IMR-90 (cell line): ENCODE measurements at regions not wholly inside any gene's neighbourhood (a gene's known extent, or its start where the extent isn't known, plus 50 kb on each side); places are given as distances from the start of the nearest gene placed in this dataset.

ENCODE experiments used
- ATAC-seq: fragments of 200-7000 bp; cut with Tn5 transposase; 2 replicates; pipeline ENCODE4 v1.9.1; 2020; ENCODE audit warnings: low read depth, mild to moderate bottlenecking, moderate library complexity
- BruUV-seq: library from RNA; stranded (reverse); fragments of 400-500 nt; replicated peaks from 2 replicates; lab custom pipeline; 2021; lab: Mats Ljungman, UMichigan
- CTCF ChIA-PET: fragments of 300-600 bp; formaldehyde crosslinking; extraction: SDS; loops from one replicate; lab custom pipeline; 2021; ENCODE audit warnings: antibody characterized with exemption; lab: Yijun Ruan, JAX
- POLR2A ChIA-PET: fragments of 300-600 bp; sonication (Branson Sonifier 250); formaldehyde crosslinking; loops from one replicate; lab custom pipeline; 2022; ENCODE audit warnings: antibody characterized with exemption; ENCODE audit not compliant: unreplicated experiment; lab: Charles Lee
- DNase-seq: peaks from one replicate; pipeline ENCODE4 v3.0.0; 2013
- H2AFZ ChIP-seq: replicated peaks from 2 replicates; pipeline ENCODE3; 2013; ENCODE audit warnings: low read length, mild to moderate bottlenecking; ENCODE audit not compliant: poor library complexity
- H2AK5ac ChIP-seq: 2 replicates; pipeline ENCODE4 v1.6.1; 2013; ENCODE audit warnings: low read depth, low read length, inconsistent platforms
- H2AK9ac ChIP-seq: replicated peaks from 2 replicates; pipeline ENCODE3; 2013; ENCODE audit warnings: mild to moderate bottlenecking, low read depth, low read length, moderate library complexity; ENCODE audit not compliant: poor library complexity
- H2BK120ac ChIP-seq: 2 replicates; pipeline ENCODE4 v1.6.1; 2013; ENCODE audit warnings: low read depth, low read length, inconsistent platforms
- H2BK15ac ChIP-seq: 3 replicates; pipeline ENCODE4 v1.6.1; 2013; ENCODE audit warnings: low read depth, low read length, inconsistent platforms
- H2BK20ac ChIP-seq: 2 replicates; pipeline ENCODE4 v1.6.1; 2013; ENCODE audit warnings: low read depth, mild to moderate bottlenecking, inconsistent platforms, low read length, moderate library complexity
- H2BK5ac ChIP-seq: 2 replicates; pipeline ENCODE4 v1.6.1; 2013; ENCODE audit warnings: mild to moderate bottlenecking, low read depth, low read length, inconsistent platforms; ENCODE audit not compliant: poor library complexity, severe bottlenecking
- H3K14ac ChIP-seq: replicated peaks from 2 replicates; pipeline ENCODE4 v1.6.1; 2013; ENCODE audit warnings: low read depth, low read length, inconsistent platforms
- H3K18ac ChIP-seq: 2 replicates; pipeline ENCODE4 v1.6.1; 2013; ENCODE audit warnings: low read depth, low read length, control low read depth
- H3K23ac ChIP-seq: 2 replicates; pipeline ENCODE4 v1.6.1; 2013; ENCODE audit warnings: low read depth, low read length, inconsistent platforms
- H3K27ac ChIP-seq: 2 replicates; pipeline ENCODE4 v1.5.1; 2013; ENCODE audit warnings: mild to moderate bottlenecking, control low read depth, low read length; ENCODE audit not compliant: insufficient read depth
- H3K27me3 ChIP-seq: 2 replicates; pipeline ENCODE4 v1.6.1; 2013; ENCODE audit warnings: low read length; ENCODE audit not compliant: control insufficient read depth, insufficient read depth
- H3K36me3 ChIP-seq: 2 replicates; pipeline ENCODE4 v1.6.1; 2013; ENCODE audit warnings: low read length, mixed read lengths; ENCODE audit not compliant: control insufficient read depth, insufficient read depth
- H3K4ac ChIP-seq: 2 replicates; pipeline ENCODE4 v1.6.1; 2013; ENCODE audit warnings: low read depth, low read length, inconsistent platforms
- H3K4me1 ChIP-seq: 2 replicates; pipeline ENCODE4 v1.6.1; 2013; ENCODE audit warnings: low read length, mixed read lengths; ENCODE audit not compliant: control insufficient read depth, insufficient read depth
- H3K4me2 ChIP-seq: 2 replicates; pipeline ENCODE4 v1.6.1; 2013; ENCODE audit warnings: low read depth, mild to moderate bottlenecking, control low read depth, low read length, moderate library complexity
- H3K4me3 ChIP-seq: 2 replicates; pipeline ENCODE4 v1.5.1; 2013; ENCODE audit warnings: low read depth, mild to moderate bottlenecking, control low read depth, low read length, moderate library complexity; ENCODE audit not compliant: insufficient read depth
- H3K56ac ChIP-seq: 2 replicates; pipeline ENCODE4 v1.6.1; 2013; ENCODE audit warnings: low read length, inconsistent platforms; ENCODE audit not compliant: insufficient read depth; ENCODE audit errors: extremely low read depth
- H3K79me1 ChIP-seq, 2 experiments: 2 replicates each; pipeline ENCODE4 v1.6.1; 2013; ENCODE audit warnings: low read length in 2 of 2, inconsistent platforms in 1 of 2, low read depth in 1 of 2
- H3K9ac ChIP-seq: 2 replicates; pipeline ENCODE4 v1.6.1; 2013; ENCODE audit warnings: low read depth, low read length, control low read depth
- H3K9me1 ChIP-seq: 2 replicates; pipeline ENCODE4 v1.6.1; 2013; ENCODE audit warnings: low read length, inconsistent platforms; ENCODE audit not compliant: insufficient read depth
- H3K9me3 ChIP-seq: 2 replicates; pipeline ENCODE4 v1.6.1; 2013; ENCODE audit warnings: low read length; ENCODE audit not compliant: control insufficient read depth, insufficient read depth
- H4K20me1 ChIP-seq: 2 replicates; pipeline ENCODE4 v1.6.1; 2013; ENCODE audit warnings: low read length, inconsistent platforms; ENCODE audit not compliant: insufficient read depth
- H4K5ac ChIP-seq: 2 replicates; pipeline ENCODE4 v1.6.1; 2013; ENCODE audit warnings: mild to moderate bottlenecking, low read depth, low read length, control low read depth
- H4K8ac ChIP-seq, 2 experiments: 2 replicates each; pipeline ENCODE4 v1.6.1; 2013; ENCODE audit warnings: low read depth in 2 of 2, low read length in 2 of 2, control low read depth in 1 of 2, inconsistent platforms in 1 of 2
- H4K91ac ChIP-seq: 2 replicates; pipeline ENCODE4 v1.6.1; 2013; ENCODE audit warnings: low read depth, low read length, inconsistent platforms; ENCODE audit not compliant: insufficient read depth
- CTCF ChIP-seq: conservative IDR thresholded peaks from 2 replicates; pipeline ENCODE4 v1.5.1; 2012; ENCODE audit warnings: mild to moderate bottlenecking, low read depth, low read length, improper control_type of control experiment
- POLR2A ChIP-seq: IDR thresholded peaks from 2 replicates; pipeline ENCODE4 v1.6.1; 2012; ENCODE audit warnings: mild to moderate bottlenecking, low read depth, low read length
- RAD21 ChIP-seq: IDR thresholded peaks from 2 replicates; pipeline ENCODE4 v1.6.1; 2012; ENCODE audit warnings: low read length, improper control_type of control experiment
- WGBS, 2 experiments: methylation state at CpG; one replicate each; pipeline versions ENCODE4 v1.1.5 to v1.1.7; 2013; ENCODE audit warnings: missing lambda C conversion rate in 2 of 2; ENCODE audit not compliant: insufficient read length in 1 of 2; ENCODE audit errors: extremely low coverage in 2 of 2; 5-methylcytosine and 5-hydroxymethylcytosine counted together
- dilution Hi-C: fragments of 300-500 bp; cut with HindIII; formaldehyde crosslinking; loops from one replicate; pipeline ENCODE4 v1.14.3; 2018; ENCODE audit warnings: low sequenced_read_pairs; ENCODE audit not compliant: unreplicated experiment
- in situ Hi-C: fragments of 300-500 bp; cut with MboI; formaldehyde crosslinking; loops from 3 replicates; pipeline ENCODE4 v1.14.3; 2019; ENCODE audit warnings: low sequenced_read_pairs, inconsistent platforms, mixed read lengths
- intact Hi-C: fragments of 100-400 bp; cut with micrococcal nuclease; formaldehyde crosslinking; loops from 2 replicates; pipeline ENCODE4 v1.10.0; 2022

- BruUV-seq: no TSS peak
Observed at GRCh38 chr11:86893235-86893634, 62.0 kb downstream of the FZD4 start.

More at GRCh38 chr11:86893235-86893634, 62.0 kb downstream of the FZD4 start:
- no peak overlapping the region for H3K23ac ChIP-seq
- no peak overlapping the region for H3K56ac ChIP-seq
- DNase-seq (no peak), ATAC-seq (no peak)
- no CpG with 5 or more reads among the region's 3 CpGs for WGBS, 2 experiments
- H3K9me3 ChIP-seq: no peaks in the 10 kb centered on the region
- in situ Hi-C loops: no loop called here
- no peak overlapping the region for H2BK20ac ChIP-seq
- H2AK9ac ChIP-seq: no peak overlapping the region
- CTCF ChIA-PET: no interaction called here
- no peaks in the 10 kb centered on the region for H3K79me1 ChIP-seq
- H2BK5ac ChIP-seq: no peak overlapping the region
- no peak overlapping the region for H3K14ac ChIP-seq
- H4K91ac ChIP-seq: no peak overlapping the region
- POLR2A ChIA-PET: no interaction called here
- H2BK120ac ChIP-seq: no peak overlapping the region
- no peaks in the 10 kb centered on the region for H3K36me3 ChIP-seq
- TF ChIP-seq POLR2A (no peak), CTCF (no peak), RAD21 (no peak)
- H2BK15ac ChIP-seq: no peak overlapping the region
- no peaks in the 10 kb centered on the region for H4K20me1 ChIP-seq
- no peak overlapping the region for H3K18ac ChIP-seq
- H3K4ac ChIP-seq: no peak overlapping the region
- no peak overlapping the region for H3K4me2 ChIP-seq
- H3K27ac ChIP-seq: no peak overlapping the region
- H3K4me3 ChIP-seq: no peak overlapping the region
- H3K9me1 ChIP-seq: no peaks in the 10 kb centered on the region
- H3K27me3 ChIP-seq: no peaks in the 10 kb centered on the region
- dilution Hi-C loops: no loop called here
- H2AFZ ChIP-seq: no peak overlapping the region
- intact Hi-C loops: no loop called here
- no peak overlapping the region for H4K8ac ChIP-seq
- H3K9ac ChIP-seq: no peak overlapping the region
- H2AK5ac ChIP-seq: no peak overlapping the region
- H4K5ac ChIP-seq: no peak overlapping the region
- peaks cover 6% of the 10 kb centered on the region for H3K4me1 ChIP-seq
